ENCODE measurements at regions not wholly inside any gene's neighbourhood (a gene's known extent, or its start where the extent isn't known, plus 50 kb on each side); places are given as distances from the start of the nearest gene placed in this dataset.
A peak's percentile ranks its signal among the peaks of the same experiment; 100 is the strongest.
"Not testable (repeated sequence)": the region's sequence is repeated elsewhere in the genome, so short reads cannot be mapped to it uniquely, and the experiment has no call there.

DNA sequence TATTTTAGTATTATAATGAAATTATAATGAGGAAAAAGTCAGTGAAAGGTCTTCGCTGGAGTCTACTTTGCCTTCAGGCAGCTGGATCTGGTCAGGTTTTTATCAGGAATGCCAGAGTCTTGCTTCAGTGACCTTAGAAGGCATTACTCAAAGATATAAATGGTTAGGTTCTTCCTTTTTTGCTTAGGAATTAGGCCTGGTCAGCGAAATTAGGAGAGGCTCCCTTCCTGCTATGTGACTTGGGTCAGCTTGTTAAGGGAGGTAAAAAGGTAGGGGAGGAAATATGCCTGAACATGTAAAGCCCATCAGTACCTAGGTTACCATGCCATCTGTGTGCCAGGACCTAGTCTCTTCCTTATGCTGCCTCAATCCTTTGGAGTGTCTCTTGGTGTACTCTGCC, 115.1 kb downstream of the OTOR start:
- Mint-ChIP-seq H3K36me3 (ENCODE audit: low read depth) (no peaks in the 10 kb centered on the region), H3K4me1 (peaks cover 14% of the 10 kb centered on the region), H3K9me3 (peaks cover 2% of the 10 kb centered on the region), H3K4me3 (no peak overlapping the region), H3K27ac (ENCODE audit: unreplicated experiment) (no peak overlapping the region), H3K27me3 (ENCODE audit: low read depth) (no peaks in the 10 kb centered on the region)
- TF ChIP-seq, protein P1, sequence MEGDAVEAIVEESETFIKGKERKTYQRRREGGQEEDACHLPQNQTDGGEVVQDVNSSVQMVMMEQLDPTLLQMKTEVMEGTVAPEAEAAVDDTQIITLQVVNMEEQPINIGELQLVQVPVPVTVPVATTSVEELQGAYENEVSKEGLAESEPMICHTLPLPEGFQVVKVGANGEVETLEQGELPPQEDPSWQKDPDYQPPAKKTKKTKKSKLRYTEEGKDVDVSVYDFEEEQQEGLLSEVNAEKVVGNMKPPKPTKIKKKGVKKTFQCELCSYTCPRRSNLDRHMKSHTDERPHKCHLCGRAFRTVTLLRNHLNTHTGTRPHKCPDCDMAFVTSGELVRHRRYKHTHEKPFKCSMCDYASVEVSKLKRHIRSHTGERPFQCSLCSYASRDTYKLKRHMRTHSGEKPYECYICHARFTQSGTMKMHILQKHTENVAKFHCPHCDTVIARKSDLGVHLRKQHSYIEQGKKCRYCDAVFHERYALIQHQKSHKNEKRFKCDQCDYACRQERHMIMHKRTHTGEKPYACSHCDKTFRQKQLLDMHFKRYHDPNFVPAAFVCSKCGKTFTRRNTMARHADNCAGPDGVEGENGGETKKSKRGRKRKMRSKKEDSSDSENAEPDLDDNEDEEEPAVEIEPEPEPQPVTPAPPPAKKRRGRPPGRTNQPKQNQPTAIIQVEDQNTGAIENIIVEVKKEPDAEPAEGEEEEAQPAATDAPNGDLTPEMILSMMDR (conservative IDR thresholded peaks at IDR 0.05), result no peak
- no peak for DNase-seq (ENCODE audit: low read depth, low spot score)

DNA sequence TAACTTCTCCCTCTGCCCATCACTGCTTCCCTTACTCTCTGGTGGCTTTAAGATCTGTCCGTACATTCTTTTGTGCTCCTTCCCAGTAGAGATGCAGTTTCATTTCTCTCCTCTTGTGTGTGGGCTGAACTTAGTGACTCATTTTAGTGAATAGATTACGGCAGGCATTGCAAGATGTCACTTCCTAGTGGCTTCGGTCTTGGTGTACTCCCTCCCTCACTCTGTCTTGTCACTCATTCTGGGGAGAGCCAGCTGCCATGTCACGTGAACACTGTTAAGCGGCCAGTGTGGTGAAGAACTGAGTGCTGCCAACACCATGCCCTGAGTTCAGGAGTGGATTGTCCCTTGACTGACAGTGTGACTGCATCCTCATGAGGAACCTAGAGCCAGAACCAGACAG, 115.9 kb downstream of the OTOR start:
- TF ChIP-seq, protein P1 (conservative IDR thresholded peaks at IDR 0.05), result no peak
- Mint-ChIP-seq H3K4me1 (peaks cover 14% of the 10 kb centered on the region), H3K27me3 (ENCODE audit: low read depth) (no peaks in the 10 kb centered on the region), H3K4me3 (no peak overlapping the region), H3K9me3 (peaks cover 2% of the 10 kb centered on the region), H3K36me3 (ENCODE audit: low read depth) (no peaks in the 10 kb centered on the region), H3K27ac (ENCODE audit: unreplicated experiment) (no peak overlapping the region)
- DNase-seq (ENCODE audit: low read depth, low spot score), result no peak

DNA sequence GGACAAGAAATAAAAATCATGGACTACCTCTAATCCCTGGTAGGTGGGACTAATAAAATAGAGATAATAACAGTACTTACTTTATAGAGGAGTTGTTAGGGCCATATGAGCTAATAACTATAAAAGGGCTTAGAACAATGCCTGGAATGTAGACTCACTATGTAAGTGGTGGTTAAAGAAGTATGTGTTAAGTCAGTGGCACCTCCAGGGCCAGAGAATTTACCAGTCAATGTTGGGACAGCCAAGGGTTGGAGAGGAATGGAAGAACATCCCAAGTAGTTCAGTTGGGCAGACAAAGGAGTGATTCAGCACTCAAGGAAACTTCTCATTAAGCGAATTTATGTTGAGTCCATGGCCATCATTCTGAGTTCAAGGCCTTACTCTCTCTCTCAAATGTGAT, 116.8 kb downstream of the OTOR start:
- Mint-ChIP-seq H3K9me3 (peaks cover 2% of the 10 kb centered on the region), H3K36me3 (ENCODE audit: low read depth) (no peaks in the 10 kb centered on the region), H3K27me3 (ENCODE audit: low read depth) (no peaks in the 10 kb centered on the region), H3K4me1 (peaks cover 14% of the 10 kb centered on the region), H3K27ac (ENCODE audit: unreplicated experiment) (peak overlapping the region; percentile 63), H3K4me3 (no peak overlapping the region)
- no peak for DNase-seq (ENCODE audit: low read depth, low spot score)
- TF ChIP-seq, protein P1 (conservative IDR thresholded peaks at IDR 0.05), result no peak

DNA sequence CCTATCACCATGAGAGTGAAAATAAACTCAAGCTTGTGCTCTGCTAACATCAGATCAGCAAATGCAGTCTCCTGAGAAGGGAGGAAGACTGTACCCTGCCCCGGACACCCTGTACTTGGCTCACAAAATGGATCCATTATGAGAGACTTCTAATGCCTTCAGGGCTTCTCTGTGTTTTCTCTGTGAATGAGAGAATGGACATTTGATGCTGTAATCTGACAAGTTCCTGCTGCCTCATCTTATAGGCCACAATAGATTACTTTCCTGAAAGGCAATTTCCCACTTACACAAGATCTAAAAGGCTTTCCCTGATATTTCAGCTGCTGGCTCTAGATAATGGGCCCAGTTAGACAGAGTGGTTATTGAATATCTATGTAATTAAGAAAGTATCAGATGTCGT, 117.2 kb downstream of the OTOR start:
- Mint-ChIP-seq H3K36me3 (ENCODE audit: low read depth) (no peaks in the 10 kb centered on the region), H3K27me3 (ENCODE audit: low read depth) (no peaks in the 10 kb centered on the region), H3K9me3 (peaks cover 2% of the 10 kb centered on the region), H3K27ac (ENCODE audit: unreplicated experiment) (peak overlapping the region; percentile 63), H3K4me1 (peaks cover 14% of the 10 kb centered on the region), H3K4me3 (no peak overlapping the region)
- DNase-seq (ENCODE audit: low read depth, low spot score), result no peak
- TF ChIP-seq, protein P1 (conservative IDR thresholded peaks at IDR 0.05), result no peak

DNA sequence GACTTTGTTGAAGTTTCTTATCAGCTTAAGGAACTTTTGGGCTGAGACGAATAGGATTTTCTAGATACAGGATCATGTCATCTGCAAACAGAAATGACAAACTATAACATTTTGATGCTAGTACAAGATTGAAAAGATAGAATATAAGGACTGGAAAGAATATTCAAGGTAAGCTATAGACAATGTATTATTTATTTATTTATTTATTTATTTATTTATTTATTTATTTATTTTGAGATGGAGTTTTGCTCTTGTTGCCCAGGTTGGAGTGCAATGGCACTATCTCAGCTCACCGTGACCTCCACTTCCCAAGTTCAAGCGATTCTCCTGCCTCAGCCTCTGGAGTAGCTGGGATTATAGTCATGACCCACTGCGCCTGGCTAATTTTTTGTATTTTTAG, 125.0 kb downstream of the OTOR start:
- H3K27ac Mint-ChIP-seq (ENCODE audit: unreplicated experiment); H3K9me3 Mint-ChIP-seq; H3K27me3 Mint-ChIP-seq (ENCODE audit: low read depth); H3K4me1 Mint-ChIP-seq; H3K36me3 Mint-ChIP-seq (ENCODE audit: low read depth); H3K4me3 Mint-ChIP-seq; DNase-seq (ENCODE audit: low read depth, low spot score): not testable (repeated sequence)

DNA sequence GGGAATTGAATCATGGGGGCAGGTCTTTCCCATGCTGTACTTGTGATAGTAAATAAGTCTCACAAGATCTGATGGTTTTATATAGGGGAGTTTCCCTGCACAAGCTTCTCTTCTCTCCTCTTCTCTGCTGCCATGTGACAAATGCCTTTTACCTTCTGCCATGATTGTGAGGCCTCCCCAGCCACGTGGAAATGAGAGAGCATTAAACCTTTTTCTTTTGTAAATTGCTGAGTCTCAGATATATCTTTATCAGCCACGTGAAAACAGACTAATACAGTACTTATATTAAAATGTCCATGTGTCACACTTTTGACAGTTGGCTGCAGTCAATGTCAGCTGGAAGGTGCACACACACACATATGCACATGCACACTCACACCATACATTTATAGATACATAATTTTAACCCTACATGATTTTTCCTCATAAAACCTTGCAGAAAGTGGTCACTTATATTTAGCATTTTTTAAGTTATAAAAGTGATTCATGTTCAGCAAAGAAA, 128.9 kb downstream of the OTOR start:
- Mint-ChIP-seq H3K27ac (ENCODE audit: unreplicated experiment) (no peak overlapping the region), H3K36me3 (ENCODE audit: low read depth) (no peaks in the 10 kb centered on the region), H3K4me1 (no peaks in the 10 kb centered on the region), H3K4me3 (no peak overlapping the region), H3K27me3 (ENCODE audit: low read depth) (no peaks in the 10 kb centered on the region), H3K9me3 (no peaks in the 10 kb centered on the region)
- no peak for DNase-seq (ENCODE audit: low read depth, low spot score)
- TF ChIP-seq, protein P1 (conservative IDR thresholded peaks at IDR 0.05), result no peak
